Activated CD4-positive, alpha-beta T cell treated with anti-CD3 and anti-CD28 coated beads for 24 hours (primary cell): ENCODE measurements at regions not wholly inside any gene's neighbourhood (a gene's known extent, or its start where the extent isn't known, plus 50 kb on each side); places are given as distances from the start of the nearest gene placed in this dataset.

ENCODE experiments used
- DNase-seq, 2 donors: peaks; one replicate each; pipeline ENCODE4 v3.0.0-alpha.2; 2020; ENCODE audit warnings: low read depth in 2 of 2

- no peak for DNase-seq
These were observed 97.7 kb upstream of the VSTM2B start for GRCh38 chr19:29428071-29428470.

GRCh38 chr19:29429021-29429420, 96.8 kb upstream of the VSTM2B start:
- DNase-seq: no peak

- DNase-seq: no peak
These were observed 96.2 kb upstream of the VSTM2B start for GRCh38 chr19:29429581-29429980.

- DNase-seq: no peak
These were observed 94.5 kb upstream of the VSTM2B start for GRCh38 chr19:29431332-29431731.

GRCh38 chr19:29432677-29433076, 93.1 kb upstream of the VSTM2B start:
- DNase-seq: no peak

- DNase-seq: no peak
These were observed 89.1 kb upstream of the VSTM2B start for GRCh38 chr19:29436591-29437103.

- DNase-seq: no peak
These were observed 86.8 kb upstream of the VSTM2B start for GRCh38 chr19:29439021-29439420.

- no peak for DNase-seq
These were observed 85.9 kb upstream of the VSTM2B start for GRCh38 chr19:29439688-29440550.

- DNase-seq: no peak
These were observed 83.7 kb upstream of the VSTM2B start for GRCh38 chr19:29442094-29442493.

GRCh38 chr19:29442910-29443309, 82.9 kb upstream of the VSTM2B start:
- no peak for DNase-seq

- DNase-seq: no peak
These were observed 80.5 kb upstream of the VSTM2B start for GRCh38 chr19:29445246-29445645.

GRCh38 chr19:29446361-29446760, 79.4 kb upstream of the VSTM2B start:
- DNase-seq: no peak

- no peak for DNase-seq
These were observed 77.7 kb upstream of the VSTM2B start for GRCh38 chr19:29448046-29448445.

GRCh38 chr19:29449371-29449770, 76.4 kb upstream of the VSTM2B start:
- no peak for DNase-seq

GRCh38 chr19:29450306-29450705, 75.5 kb upstream of the VSTM2B start:
- no peak for DNase-seq

GRCh38 chr19:29450812-29451211, 75.0 kb upstream of the VSTM2B start:
- DNase-seq: no peak

GRCh38 chr19:29454109-29454508, 71.7 kb upstream of the VSTM2B start:
- no peak for DNase-seq

GRCh38 chr19:29457413-29457812, 68.4 kb upstream of the VSTM2B start:
- no peak for DNase-seq

- DNase-seq: peak in 1 of 2 donors; percentile 11
These were observed 57.9 kb upstream of the VSTM2B start for GRCh38 chr19:29467824-29468401.

GRCh38 chr19:29475469-29475868, 50.3 kb upstream of the VSTM2B start:
- no peak for DNase-seq
